Neural cell (in vitro differentiated cells): ENCODE measurements at regions not wholly inside any gene's neighbourhood (a gene's known extent, or its start where the extent isn't known, plus 50 kb on each side); places are given as distances from the start of the nearest gene placed in this dataset.

Experiments used
- H2AFZ ChIP-seq: fragments of 200-600, 300-800 bp; sonication (generic), shearing (Covaris generic); 2 replicates; pipeline ENCODE4 v1.6.0; 2014; ENCODE audit warnings: low read depth, mild to moderate bottlenecking, antibody characterized with exemption, low read length, moderate library complexity
- H3F3A ChIP-seq: fragments of 200-600 bp; shearing (Covaris generic); 2 replicates; pipeline ENCODE4 v1.6.1; 2016; ENCODE audit warnings: mild to moderate bottlenecking, moderate library complexity, mixed read lengths, antibody characterized with exemption, low read length; ENCODE audit not compliant: insufficient read depth, poor library complexity, severe bottlenecking
- H3K27ac ChIP-seq: fragments of 200-600, 300-800 bp; sonication (generic), shearing (Covaris generic); 2 replicates; pipeline ENCODE4 v1.5.1; 2014; ENCODE audit warnings: mild to moderate bottlenecking, low read length, moderate library complexity
- H3K27me3 ChIP-seq: fragments of 300-800, 200-600 bp; sonication (generic), shearing (Covaris generic); 2 replicates; pipeline ENCODE4 v1.6.0; 2014; ENCODE audit warnings: mild to moderate bottlenecking, low read depth, low read length, moderate library complexity; ENCODE audit not compliant: insufficient read depth
- H3K36me3 ChIP-seq: fragments of 300-800, 200-600 bp; sonication (generic), shearing (Covaris generic); 2 replicates; pipeline ENCODE4 v1.5.1; 2014; ENCODE audit warnings: mild to moderate bottlenecking, antibody characterized with exemption, low read length, moderate library complexity; ENCODE audit not compliant: insufficient read depth
- H3K4me2 ChIP-seq: fragments of 300-800, 200-600 bp; sonication (generic), shearing (Covaris generic); 2 replicates; pipeline ENCODE4 v1.6.0; 2014; ENCODE audit warnings: mild to moderate bottlenecking, low read length
- H3K4me3 ChIP-seq: fragments of 300-800, 200-600 bp; sonication (generic), shearing (Covaris generic); 2 replicates; pipeline ENCODE4 v1.5.1; 2014; ENCODE audit warnings: mild to moderate bottlenecking, low read length, moderate library complexity
- H3K79me2 ChIP-seq: fragments of 200-600 bp; shearing (Covaris generic); replicated peaks from 2 replicates; pipeline ENCODE4 v1.6.0; 2014; ENCODE audit warnings: mild to moderate bottlenecking, low read length, moderate library complexity; ENCODE audit not compliant: insufficient read depth
- H3K9ac ChIP-seq: fragments of 300-800, 200-600 bp; sonication (generic), shearing (Covaris generic); 2 replicates; pipeline ENCODE4 v1.6.1; 2016; ENCODE audit warnings: mild to moderate bottlenecking, low read length, mixed read lengths
- H3K9me2 ChIP-seq: fragments of 200-600 bp; shearing (Covaris generic); 2 replicates; pipeline ENCODE4 v1.6.1; 2016; ENCODE audit warnings: mild to moderate bottlenecking, low read length, mixed read lengths; ENCODE audit not compliant: insufficient read depth
- H3K9me3 ChIP-seq: fragments of 200-600, 300-800 bp; sonication (generic), shearing (Covaris generic); 2 replicates; pipeline ENCODE4 v1.6.1; 2016; ENCODE audit warnings: mild to moderate bottlenecking, mixed run types, low read length, moderate library complexity, mixed read lengths
- H4K20me1 ChIP-seq: fragments of 200-600 bp; shearing (Covaris generic); 2 replicates; pipeline ENCODE4 v1.6.1; 2016; ENCODE audit warnings: mild to moderate bottlenecking, mixed run types; ENCODE audit not compliant: insufficient read depth
- EP300 ChIP-seq: fragments of 450-650 bp; conservative IDR thresholded peaks from 2 replicates; pipeline ENCODE4 v1.6.1; 2014; ENCODE audit warnings: antibody characterized with exemption, mild to moderate bottlenecking, moderate library complexity; ENCODE audit not compliant: poor library complexity, severe bottlenecking
- EZH2 ChIP-seq: fragments of 200-600, 300-800 bp; shearing (Covaris generic), sonication (generic); IDR thresholded peaks from 2 replicates; pipeline ENCODE4 v1.6.1; 2014; ENCODE audit warnings: antibody characterized with exemption, low read length, borderline replicate concordance, mild to moderate bottlenecking; ENCODE audit not compliant: insufficient read depth, poor library complexity, severe bottlenecking
- MXI1 ChIP-seq: fragments of 450-650 bp; conservative IDR thresholded peaks from 2 replicates; pipeline ENCODE4 v1.6.1; 2014; ENCODE audit warnings: antibody characterized with exemption, mild to moderate bottlenecking; ENCODE audit not compliant: poor library complexity, severe bottlenecking
- POLR2AphosphoS5 ChIP-seq: IDR thresholded peaks from 2 replicates; pipeline ENCODE4 v1.6.1; 2012
- RAD21 ChIP-seq: fragments of 450-650 bp; conservative IDR thresholded peaks from 2 replicates; pipeline ENCODE4 v1.6.1; 2014; ENCODE audit warnings: antibody characterized with exemption, mild to moderate bottlenecking, moderate library complexity
- SMC3 ChIP-seq: fragments of 450-650 bp; conservative IDR thresholded peaks from 2 replicates; pipeline ENCODE4 v1.6.1; 2014; ENCODE audit warnings: antibody characterized with exemption, mild to moderate bottlenecking, moderate library complexity; ENCODE audit not compliant: poor library complexity
- TAF1 ChIP-seq: IDR thresholded peaks from 2 replicates; pipeline ENCODE4 v1.6.1; 2012; ENCODE audit warnings: low read depth
- TF ChIP-seq, protein P1 (sequence below): IDR thresholded peaks from 2 replicates; pipeline ENCODE4 v1.6.1; 2012; ENCODE audit warnings: borderline replicate concordance
- TF ChIP-seq, protein P2 (sequence below): fragments of 450-650 bp; IDR thresholded peaks from 2 replicates; pipeline ENCODE4 v1.5.1; 2014; ENCODE audit warnings: antibody characterized with exemption, mild to moderate bottlenecking, moderate library complexity; ENCODE audit not compliant: poor library complexity, severe bottlenecking

DNA sequence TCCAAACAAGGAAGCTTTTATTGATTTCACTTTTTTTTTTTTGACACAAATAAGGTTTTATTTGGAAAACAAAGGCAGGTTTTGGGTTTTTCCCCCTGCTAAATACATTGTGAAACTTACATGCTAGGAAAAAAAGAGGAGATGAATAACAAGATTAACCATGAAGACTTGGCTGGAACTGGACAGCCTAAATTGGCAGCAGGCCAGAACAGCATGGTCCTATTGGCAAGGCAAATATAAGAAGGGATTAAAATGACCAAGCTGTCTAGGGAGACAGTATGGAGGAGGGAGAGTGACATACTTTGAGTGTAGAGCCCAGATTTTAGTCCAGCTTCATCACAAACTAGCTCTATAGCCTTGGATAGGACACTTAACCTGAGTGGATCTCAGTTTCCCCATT is 63.9 kb upstream of the BBX start:
- Histone ChIP-seq H4K20me1 (no peaks in the 10 kb centered on the region), H3K4me3 (no peak overlapping the region), H3K27ac (no peak overlapping the region), H3K9me3 (no peaks in the 10 kb centered on the region), H2AFZ (no peak overlapping the region), H3K9ac (no peak overlapping the region), H3K4me2 (no peak overlapping the region), H3K36me3 (no peaks in the 10 kb centered on the region), H3K27me3 (no peaks in the 10 kb centered on the region), H3F3A (no peaks in the 10 kb centered on the region), H3K79me2 (no peaks in the 10 kb centered on the region), H3K9me2 (no peaks in the 10 kb centered on the region)
- no peak for TF ChIP-seq EP300
- no peak for TF ChIP-seq TAF1
- no peak for TF ChIP-seq RAD21
- TF ChIP-seq MXI1: no peak
- TF ChIP-seq POLR2AphosphoS5: no peak
- no peak for TF ChIP-seq EZH2
- TF ChIP-seq, protein P1, sequence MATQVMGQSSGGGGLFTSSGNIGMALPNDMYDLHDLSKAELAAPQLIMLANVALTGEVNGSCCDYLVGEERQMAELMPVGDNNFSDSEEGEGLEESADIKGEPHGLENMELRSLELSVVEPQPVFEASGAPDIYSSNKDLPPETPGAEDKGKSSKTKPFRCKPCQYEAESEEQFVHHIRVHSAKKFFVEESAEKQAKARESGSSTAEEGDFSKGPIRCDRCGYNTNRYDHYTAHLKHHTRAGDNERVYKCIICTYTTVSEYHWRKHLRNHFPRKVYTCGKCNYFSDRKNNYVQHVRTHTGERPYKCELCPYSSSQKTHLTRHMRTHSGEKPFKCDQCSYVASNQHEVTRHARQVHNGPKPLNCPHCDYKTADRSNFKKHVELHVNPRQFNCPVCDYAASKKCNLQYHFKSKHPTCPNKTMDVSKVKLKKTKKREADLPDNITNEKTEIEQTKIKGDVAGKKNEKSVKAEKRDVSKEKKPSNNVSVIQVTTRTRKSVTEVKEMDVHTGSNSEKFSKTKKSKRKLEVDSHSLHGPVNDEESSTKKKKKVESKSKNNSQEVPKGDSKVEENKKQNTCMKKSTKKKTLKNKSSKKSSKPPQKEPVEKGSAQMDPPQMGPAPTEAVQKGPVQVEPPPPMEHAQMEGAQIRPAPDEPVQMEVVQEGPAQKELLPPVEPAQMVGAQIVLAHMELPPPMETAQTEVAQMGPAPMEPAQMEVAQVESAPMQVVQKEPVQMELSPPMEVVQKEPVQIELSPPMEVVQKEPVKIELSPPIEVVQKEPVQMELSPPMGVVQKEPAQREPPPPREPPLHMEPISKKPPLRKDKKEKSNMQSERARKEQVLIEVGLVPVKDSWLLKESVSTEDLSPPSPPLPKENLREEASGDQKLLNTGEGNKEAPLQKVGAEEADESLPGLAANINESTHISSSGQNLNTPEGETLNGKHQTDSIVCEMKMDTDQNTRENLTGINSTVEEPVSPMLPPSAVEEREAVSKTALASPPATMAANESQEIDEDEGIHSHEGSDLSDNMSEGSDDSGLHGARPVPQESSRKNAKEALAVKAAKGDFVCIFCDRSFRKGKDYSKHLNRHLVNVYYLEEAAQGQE: no peak
- TF ChIP-seq SMC3: no peak
- TF ChIP-seq, protein P2, sequence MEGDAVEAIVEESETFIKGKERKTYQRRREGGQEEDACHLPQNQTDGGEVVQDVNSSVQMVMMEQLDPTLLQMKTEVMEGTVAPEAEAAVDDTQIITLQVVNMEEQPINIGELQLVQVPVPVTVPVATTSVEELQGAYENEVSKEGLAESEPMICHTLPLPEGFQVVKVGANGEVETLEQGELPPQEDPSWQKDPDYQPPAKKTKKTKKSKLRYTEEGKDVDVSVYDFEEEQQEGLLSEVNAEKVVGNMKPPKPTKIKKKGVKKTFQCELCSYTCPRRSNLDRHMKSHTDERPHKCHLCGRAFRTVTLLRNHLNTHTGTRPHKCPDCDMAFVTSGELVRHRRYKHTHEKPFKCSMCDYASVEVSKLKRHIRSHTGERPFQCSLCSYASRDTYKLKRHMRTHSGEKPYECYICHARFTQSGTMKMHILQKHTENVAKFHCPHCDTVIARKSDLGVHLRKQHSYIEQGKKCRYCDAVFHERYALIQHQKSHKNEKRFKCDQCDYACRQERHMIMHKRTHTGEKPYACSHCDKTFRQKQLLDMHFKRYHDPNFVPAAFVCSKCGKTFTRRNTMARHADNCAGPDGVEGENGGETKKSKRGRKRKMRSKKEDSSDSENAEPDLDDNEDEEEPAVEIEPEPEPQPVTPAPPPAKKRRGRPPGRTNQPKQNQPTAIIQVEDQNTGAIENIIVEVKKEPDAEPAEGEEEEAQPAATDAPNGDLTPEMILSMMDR: no peak

DNA sequence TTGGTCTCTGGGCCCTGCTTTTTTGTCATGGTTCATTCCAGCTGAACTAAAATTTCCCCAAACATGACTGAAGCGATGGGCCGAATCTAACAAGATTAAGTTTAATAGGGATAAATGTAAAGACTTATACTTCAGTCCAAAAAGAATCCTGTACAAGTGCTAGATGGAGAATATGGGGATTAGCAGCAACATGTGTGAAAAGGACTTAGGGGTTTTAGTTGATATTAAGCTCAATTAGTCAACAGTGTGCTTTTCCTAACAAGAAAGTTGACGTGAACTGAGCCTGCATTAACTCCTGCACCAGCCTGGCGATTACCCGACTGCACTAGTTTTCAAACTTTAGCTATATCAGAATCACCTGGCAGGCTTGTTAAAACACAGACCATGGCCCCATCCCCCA is 61.0 kb upstream of the BBX start:
- TF ChIP-seq RAD21: no peak
- TF ChIP-seq MXI1: no peak
- TF ChIP-seq, protein P1: no peak
- TF ChIP-seq EZH2: no peak
- no peak for TF ChIP-seq EP300
- TF ChIP-seq, protein P2: no peak
- TF ChIP-seq POLR2AphosphoS5: no peak
- TF ChIP-seq TAF1: no peak
- no peak for TF ChIP-seq SMC3
- Histone ChIP-seq H3K36me3 (no peaks in the 10 kb centered on the region), H3K9me2 (no peaks in the 10 kb centered on the region), H3K27me3 (no peaks in the 10 kb centered on the region), H3K9me3 (no peaks in the 10 kb centered on the region), H3K4me2 (no peak overlapping the region), H2AFZ (no peak overlapping the region), H3K27ac (no peak overlapping the region), H4K20me1 (no peaks in the 10 kb centered on the region), H3K79me2 (no peaks in the 10 kb centered on the region), H3K9ac (no peak overlapping the region), H3K4me3 (no peak overlapping the region), H3F3A (no peaks in the 10 kb centered on the region)
